NCI-H1694 (cell line): ENCODE measurements at regions not wholly inside any gene's neighbourhood (a gene's known extent, or its start where the extent isn't known, plus 50 kb on each side); places are given as distances from the start of the nearest gene placed in this dataset.
"Not testable (repeated sequence)": the region's sequence is repeated elsewhere in the genome, so short reads cannot be mapped to it uniquely, and the experiment has no call there.

Experiments
- DNase-seq: peaks from one replicate; lab custom pipeline; 2025; lab: John Stamatoyannopoulos, UW

GRCh38 chr17:30712859-30713258 lies 111.6 kb downstream of the CRLF3 start:
- not testable (repeated sequence) for DNase-seq

- DNase-seq, result not testable (repeated sequence)
Observed at GRCh38 chr17:30711626-30712507, 112.6 kb downstream of the CRLF3 start.

GRCh38 chr17:30711176-30711575 lies 113.3 kb downstream of the CRLF3 start:
- DNase-seq, result not testable (repeated sequence)

- not testable (repeated sequence) for DNase-seq
Observed at GRCh38 chr17:30710276-30711088, 114.0 kb downstream of the CRLF3 start.

GRCh38 chr17:30709561-30710275 lies 114.8 kb downstream of the CRLF3 start:
- DNase-seq, result not testable (repeated sequence)

GRCh38 chr17:30709096-30709495 lies 115.4 kb downstream of the CRLF3 start:
- DNase-seq, result not testable (repeated sequence)

- peak; percentile 86 for DNase-seq
Observed at GRCh38 chr17:30708241-30709078, 116.0 kb downstream of the CRLF3 start.

- peak; percentile 63 for DNase-seq
Observed at GRCh38 chr17:30707724-30708240, 116.7 kb downstream of the CRLF3 start.

- not testable (repeated sequence) for DNase-seq
Observed at GRCh38 chr17:30706461-30707335, 117.8 kb downstream of the CRLF3 start.

GRCh38 chr17:30706004-30706403 lies 118.5 kb downstream of the CRLF3 start:
- DNase-seq, result not testable (repeated sequence)

- DNase-seq, result no peak
Observed at GRCh38 chr17:30701498-30701989, 122.9 kb downstream of the CRLF3 start.

GRCh38 chr17:30700833-30701232 lies 123.7 kb downstream of the CRLF3 start:
- not testable (repeated sequence) for DNase-seq

- DNase-seq, result peak; percentile 51
Observed at GRCh38 chr17:30697619-30698460, 126.7 kb downstream of the CRLF3 start.

GRCh38 chr17:30696234-30696633 lies 128.3 kb downstream of the CRLF3 start:
- DNase-seq, result no peak

GRCh38 chr17:30695265-30695811 lies 129.2 kb downstream of the CRLF3 start:
- DNase-seq, result not testable (repeated sequence)

GRCh38 chr17:30693772-30694171 lies 130.7 kb downstream of the CRLF3 start:
- not testable (repeated sequence) for DNase-seq

- not testable (repeated sequence) for DNase-seq
Observed at GRCh38 chr17:30689266-30690000, 135.1 kb downstream of the CRLF3 start.
